Pons (tissue), 1 donor: ENCODE measurements at regions not wholly inside any gene's neighbourhood (a gene's known extent, or its start where the extent isn't known, plus 50 kb on each side); places are given as distances from the start of the nearest gene placed in this dataset.
"Not testable (repeated sequence)": the region's sequence is repeated elsewhere in the genome, so short reads cannot be mapped to it uniquely, and the experiment has no call there.

ENCODE experiments used
- DNase-seq: peaks from one replicate; pipeline ENCODE4 v3.0.0-alpha.2; 2016; ENCODE audit warnings: low spot score

DNA sequence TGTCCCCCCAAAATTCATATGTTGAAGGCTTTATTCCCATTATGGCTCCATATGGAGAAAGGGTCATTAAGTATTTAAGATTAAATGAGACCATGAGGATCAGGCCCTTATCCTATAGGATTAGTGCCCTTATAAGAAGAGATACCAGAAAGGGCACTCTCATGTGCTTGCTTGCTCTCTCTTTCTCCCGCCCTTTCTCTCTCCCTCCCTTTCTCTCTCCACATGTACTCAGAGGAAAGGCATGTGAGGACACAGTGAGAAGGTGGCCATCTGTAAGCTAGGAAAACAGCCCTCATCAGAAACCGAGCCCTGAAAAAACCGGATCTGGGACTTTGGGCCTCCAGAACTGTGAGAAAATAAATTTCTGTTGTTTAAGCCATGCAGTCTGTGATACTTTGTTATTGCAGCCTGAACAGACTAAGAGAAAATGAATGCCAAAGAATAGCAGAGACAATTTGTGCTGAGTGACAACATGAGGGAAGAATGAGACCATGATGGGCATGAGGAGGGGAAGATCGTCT is 300.0 kb upstream of the SLC39A10 start:
- DNase-seq = no peak

- no peak for DNase-seq
Measured at GRCh38 chr2:195356026-195356425, 301.0 kb upstream of the SLC39A10 start.

GRCh38 chr2:195352581-195352980 is 304.4 kb upstream of the SLC39A10 start:
- no peak for DNase-seq

DNA sequence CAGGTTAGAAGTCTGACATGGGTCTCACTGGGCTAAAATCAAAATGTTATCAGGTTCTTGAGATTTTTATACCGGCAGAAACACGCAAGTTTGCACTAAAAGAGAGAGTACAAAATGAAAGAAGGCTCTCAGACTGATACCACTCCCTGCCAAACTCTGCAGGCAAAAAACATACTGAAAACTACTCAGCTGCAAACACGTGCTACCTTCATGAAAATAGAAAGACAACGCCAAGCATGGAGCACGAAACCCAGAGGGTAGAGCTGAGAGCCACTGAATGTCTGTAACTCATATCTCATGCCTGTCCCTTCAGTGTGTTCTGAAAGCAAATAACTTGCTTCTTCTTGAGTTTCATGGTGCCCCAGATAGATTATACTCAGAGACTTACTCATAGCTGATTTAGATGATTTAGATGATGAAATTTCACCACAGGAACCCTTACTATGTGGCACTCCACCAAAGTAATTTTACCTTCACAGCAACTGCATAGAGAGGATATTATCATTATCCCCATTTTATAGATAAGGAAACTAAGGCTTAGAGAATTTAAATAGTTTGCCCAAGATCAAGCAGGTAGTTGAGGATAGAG is 313.0 kb upstream of the SLC39A10 start:
- no peak for DNase-seq

GRCh38 chr2:195343540-195343939 is 313.5 kb upstream of the SLC39A10 start:
- DNase-seq = no peak

- DNase-seq = no peak
Measured at GRCh38 chr2:195342061-195342460, 315.0 kb upstream of the SLC39A10 start.

DNA sequence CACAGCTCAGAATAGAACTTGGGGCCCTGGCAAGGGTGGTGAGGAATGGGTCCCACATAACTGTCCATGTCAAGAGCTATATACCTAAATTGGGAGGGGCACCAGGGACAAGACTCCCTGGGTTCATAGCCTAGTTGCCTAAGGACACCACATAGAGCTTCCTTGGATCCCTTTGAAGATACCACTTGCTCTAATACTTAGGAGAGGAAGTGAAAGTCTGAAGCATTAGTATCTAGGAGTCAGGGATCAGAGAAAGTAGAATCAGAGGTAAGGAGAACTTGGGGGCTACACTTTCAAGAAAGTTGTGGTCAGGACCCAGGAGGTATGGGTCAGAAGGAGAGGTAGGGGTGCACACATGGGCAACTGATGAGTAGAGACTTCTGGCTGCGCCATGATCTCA is 318.2 kb upstream of the SLC39A10 start:
- no peak for DNase-seq

DNA sequence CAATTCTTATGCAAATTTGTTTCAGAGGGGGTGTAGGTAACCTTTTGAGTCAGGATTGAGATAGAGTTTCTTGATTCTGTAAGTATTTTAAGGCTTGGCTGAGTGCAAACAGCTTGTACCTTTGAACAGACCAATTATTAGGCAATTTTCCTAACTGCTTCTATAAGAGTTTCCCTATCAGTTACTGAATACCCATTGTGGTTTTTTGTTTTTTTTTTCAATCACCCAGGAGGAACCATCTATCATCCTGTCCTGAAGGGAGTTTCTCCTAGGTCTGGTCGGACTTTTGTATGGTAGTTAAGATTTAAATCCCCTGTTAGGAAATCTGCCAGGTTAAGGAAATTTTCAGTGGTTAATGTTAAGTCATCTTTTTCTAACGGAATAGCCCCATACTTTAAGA is 319.4 kb upstream of the SLC39A10 start:
- DNase-seq = no peak

- DNase-seq = no peak
Measured at GRCh38 chr2:195333869-195334268, 323.2 kb upstream of the SLC39A10 start.

DNA sequence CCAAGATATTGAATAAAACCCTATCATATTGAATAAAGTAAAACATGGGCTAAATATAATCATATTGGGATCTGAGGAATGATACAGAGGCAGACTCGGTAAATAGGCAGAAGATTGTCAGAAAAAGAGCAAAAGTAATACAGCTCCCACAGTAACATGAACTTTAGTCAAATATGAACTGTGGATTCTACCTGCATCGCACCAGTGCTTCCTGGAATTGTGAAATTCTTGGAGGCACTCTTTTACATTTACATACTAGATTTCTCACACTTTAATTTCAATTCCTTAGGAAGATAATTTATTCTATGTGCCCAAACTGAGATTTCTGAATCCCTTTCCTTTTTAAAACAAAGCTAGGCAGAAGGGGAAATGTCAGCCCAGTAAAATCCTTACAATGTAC is 325.1 kb upstream of the SLC39A10 start:
- no peak for DNase-seq

DNA sequence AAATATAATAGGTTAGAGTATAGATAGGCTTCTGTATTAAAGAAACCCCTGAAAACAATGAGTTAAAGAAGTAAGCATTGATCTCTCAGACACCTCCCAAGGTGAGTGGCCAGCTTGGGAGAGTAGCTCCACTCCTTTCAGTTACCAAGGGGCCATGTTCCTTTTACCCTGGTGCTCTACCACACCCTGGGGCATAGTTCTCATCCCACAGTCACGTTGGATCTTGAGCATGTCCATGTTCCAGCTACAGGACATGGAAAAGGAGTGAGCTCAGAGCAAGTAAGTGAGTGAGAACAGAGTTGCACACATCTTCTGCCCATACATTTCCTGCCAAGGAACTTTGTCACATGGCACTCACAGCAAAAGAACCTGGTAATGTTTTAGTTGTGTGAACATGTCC is 325.9 kb upstream of the SLC39A10 start:
- DNase-seq = no peak

DNA sequence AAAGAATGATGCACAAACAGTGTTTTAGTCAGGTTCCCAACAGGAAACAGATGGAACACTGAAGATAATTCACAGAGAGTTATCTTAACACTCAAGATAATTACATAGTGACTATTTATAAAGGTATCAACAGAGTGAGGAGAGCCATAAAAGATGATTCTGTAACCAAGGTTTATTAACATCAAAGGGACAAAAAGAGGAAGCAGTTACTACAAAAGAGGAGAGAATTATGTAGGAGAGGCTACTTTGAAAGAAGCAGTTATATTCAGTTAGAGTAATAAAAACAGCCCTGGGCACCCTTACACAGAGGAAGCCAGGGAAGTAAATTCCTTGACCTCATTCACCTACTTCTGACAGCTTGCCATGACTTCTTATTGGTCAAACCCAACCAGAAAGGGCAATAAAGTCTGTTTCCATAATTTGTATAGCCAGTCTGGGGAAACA is 326.5 kb upstream of the SLC39A10 start:
- DNase-seq = no peak

DNA sequence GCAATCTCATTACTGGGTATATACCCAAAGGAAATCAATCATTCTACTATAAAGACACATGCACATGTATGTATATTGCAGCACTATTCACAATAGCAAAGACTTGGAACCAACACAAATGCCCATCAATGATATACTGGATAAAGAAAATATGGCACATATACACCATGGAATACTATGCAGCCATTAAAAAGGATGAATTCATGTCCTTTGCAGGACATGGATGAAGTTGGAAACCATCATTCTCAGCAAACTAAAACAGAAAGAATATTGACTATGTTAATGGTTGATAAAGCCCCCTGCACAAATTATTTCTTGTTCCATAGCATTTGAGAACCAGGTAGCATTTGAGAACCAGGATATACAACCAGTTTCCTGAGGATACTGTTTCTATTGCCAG is 327.2 kb upstream of the SLC39A10 start:
- not testable (repeated sequence) for DNase-seq

DNA sequence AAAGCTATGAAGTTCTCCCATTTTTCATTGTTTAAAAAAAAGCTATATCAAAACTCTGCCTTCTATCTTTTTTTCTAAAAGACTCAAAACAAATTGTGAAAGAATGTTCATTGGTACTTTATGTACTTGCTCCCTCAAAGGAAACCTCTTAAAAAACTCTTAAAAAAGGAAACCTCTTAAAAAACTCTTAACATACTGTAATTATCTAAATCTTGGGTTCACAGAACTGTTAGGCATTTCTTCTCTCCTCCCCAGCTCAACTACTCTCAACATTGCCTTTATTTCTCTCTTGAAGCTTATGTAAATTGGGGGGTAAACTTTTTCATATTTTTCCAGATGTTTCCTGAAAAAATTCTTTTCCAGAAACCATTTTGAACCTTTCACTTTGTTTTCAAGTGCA is 330.5 kb upstream of the SLC39A10 start:
- DNase-seq = no peak

- DNase-seq = no peak
Measured at GRCh38 chr2:195322324-195322723, 334.7 kb upstream of the SLC39A10 start.

DNA sequence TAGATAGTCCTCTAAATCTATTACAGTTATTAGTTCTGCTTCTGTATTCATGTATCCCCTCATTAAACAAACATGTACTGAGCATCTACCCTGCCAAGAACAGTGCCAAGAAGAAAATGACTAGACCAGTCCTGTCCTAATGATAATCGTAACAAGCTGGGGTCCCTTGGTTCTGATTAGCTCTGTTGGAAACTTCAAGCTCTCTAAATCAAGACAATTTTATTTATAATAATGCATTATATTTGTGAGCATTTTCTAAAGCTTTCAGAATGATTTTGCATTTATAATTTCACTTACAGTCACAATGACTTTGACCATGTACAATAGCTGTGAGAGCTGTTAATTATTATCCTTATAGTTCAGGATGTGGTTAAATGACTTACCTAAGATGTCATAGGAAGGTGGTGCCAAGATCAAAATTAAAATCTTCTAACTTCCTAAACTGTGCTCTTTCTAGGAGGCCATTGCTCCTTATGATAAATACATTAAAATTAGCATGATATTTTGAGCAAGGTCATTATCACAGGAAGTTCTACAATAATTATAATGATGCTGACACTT is 336.5 kb upstream of the SLC39A10 start:
- no peak for DNase-seq

DNA sequence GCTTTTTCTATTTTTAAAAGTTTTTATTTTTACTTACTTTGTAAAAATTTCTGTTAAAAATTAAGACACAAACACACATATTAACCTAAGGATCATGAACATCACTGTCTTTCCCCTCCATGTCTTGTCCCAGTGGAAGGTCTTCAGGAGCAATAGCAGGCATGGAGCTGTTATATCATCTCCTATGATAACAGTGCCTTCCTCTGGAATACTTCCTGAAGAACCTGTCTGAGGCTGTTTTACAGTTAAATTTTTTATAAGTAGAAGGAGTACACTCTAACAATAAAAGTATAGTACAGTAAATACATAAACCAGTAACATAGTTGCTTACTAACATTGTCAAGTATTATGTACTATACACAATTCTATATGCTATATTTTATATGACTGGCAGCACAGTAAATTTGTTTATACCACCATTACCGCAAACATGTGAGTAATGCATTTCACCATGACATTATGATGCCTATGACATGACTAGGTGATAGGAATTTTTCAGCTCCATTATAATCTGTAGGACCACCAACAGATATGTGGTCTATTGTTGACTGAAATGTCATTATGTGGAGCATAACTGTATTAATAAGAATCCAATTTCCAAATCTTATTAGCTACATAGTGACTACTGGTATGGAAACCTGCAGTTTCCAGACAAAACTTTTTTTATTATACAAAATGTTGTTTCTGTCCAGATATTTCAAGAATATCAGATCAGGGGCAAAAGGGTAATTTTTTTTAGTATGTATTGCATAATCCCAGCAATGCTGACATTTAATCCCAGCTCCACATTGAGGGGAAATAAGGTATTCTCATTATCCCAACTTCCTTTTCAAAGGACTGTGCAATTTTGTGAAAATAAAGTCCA is 337.2 kb upstream of the SLC39A10 start:
- DNase-seq = no peak

DNA sequence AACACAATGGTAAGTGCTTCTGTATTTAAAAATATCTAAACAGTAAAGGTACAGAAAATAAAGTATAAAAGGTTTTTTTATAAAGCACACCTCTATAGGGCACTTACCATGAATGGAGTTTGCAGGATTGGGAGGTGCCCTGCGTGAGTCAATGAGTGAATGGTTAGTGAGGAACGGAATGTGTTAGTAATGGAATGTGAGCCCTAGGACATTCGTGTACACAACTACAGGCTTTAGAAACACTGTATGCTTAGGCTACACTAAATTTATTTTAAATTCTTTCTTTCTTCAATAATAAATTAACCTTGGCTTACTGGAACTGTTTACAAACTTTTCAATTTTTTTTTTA is 337.9 kb upstream of the SLC39A10 start:
- no peak for DNase-seq

- DNase-seq = peak; percentile 64
Measured at GRCh38 chr2:195318440-195319111, 338.4 kb upstream of the SLC39A10 start.

GRCh38 chr2:195317550-195317949 is 339.5 kb upstream of the SLC39A10 start:
- no peak for DNase-seq

DNA sequence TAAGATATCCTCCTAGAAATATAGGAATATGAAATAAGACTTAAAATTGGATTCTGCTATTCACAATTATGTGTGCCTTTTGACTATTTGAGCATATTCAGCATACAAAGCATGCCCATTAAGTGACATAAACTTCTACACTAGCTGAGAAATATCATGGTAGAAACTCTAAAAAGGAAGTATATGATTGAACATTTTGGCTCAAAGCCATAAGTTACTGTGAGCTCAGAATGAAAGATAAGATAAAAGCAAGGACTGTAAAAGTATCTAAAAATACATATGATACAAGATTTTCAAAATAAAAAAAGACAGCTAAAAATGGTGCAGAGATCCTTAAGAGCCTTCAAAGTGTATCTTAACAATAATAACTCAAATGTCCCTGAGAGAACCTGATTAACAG is 340.5 kb upstream of the SLC39A10 start:
- no peak for DNase-seq

DNA sequence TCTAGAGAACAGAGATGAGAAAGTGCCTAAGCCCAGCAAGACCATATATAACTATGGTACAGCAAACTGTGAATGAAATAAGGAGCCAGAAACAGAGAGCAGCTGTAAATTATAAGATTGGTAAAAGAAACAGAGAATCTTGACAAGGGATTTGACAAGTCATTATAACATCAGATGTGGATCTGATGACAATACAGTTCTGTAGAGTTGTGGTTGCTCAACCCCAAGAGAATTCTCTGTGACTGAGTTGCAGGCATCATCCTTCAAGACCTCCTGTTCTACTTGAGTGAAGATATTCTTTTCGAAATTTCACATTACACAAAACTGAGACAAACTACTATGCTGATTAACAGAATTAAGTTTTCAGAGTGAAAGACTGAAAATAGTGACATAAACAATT is 343.1 kb upstream of the SLC39A10 start:
- DNase-seq = no peak

DNA sequence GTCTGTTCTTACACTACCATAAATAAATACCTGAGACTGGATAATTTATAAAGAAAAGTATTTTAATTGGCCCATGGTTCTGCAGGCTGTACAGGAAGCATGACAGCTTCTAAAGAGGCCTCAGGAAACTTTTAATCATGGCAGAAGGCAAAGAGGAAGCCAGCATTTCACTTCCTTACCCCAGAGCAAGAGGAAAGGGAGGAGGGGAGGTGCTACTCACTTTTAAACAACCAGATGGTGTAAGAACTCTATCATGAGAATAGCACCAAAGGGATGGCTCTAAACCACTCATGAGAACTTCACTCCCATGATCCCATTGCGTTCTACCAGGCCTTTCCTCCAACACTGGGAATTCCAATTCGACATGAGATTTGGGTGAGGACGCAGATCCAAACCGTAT is 344.4 kb upstream of the SLC39A10 start:
- no peak for DNase-seq
